H9 (cell line): ENCODE measurements at regions not wholly inside any gene's neighbourhood (a gene's known extent, or its start where the extent isn't known, plus 50 kb on each side); places are given as distances from the start of the nearest gene placed in this dataset.

Source experiments
- DNase-seq: peaks from one replicate; pipeline ENCODE4 v3.0.0-alpha.2; 2017
- H2AFZ ChIP-seq: one replicate; pipeline ENCODE4 v1.6.1; 2013; ENCODE audit warnings: mild to moderate bottlenecking, low read length, control low read depth, moderate library complexity
- H2AK5ac ChIP-seq: 2 replicates; pipeline ENCODE4 v1.6.1; 2013; ENCODE audit warnings: low read length, control low read depth, mixed read lengths; ENCODE audit not compliant: insufficient read length
- H2BK120ac ChIP-seq: one replicate; pipeline ENCODE4 v1.6.1; 2013; ENCODE audit warnings: low read depth, mild to moderate bottlenecking, low read length, control low read depth, inconsistent platforms; ENCODE audit not compliant: poor library complexity, severe bottlenecking
- H2BK12ac ChIP-seq: 2 replicates; pipeline ENCODE4 v1.6.1; 2013; ENCODE audit warnings: low read length, control low read depth, mixed read lengths, low read depth; ENCODE audit not compliant: insufficient read length
- H2BK15ac ChIP-seq: 2 replicates; pipeline ENCODE4 v1.6.1; 2013; ENCODE audit warnings: low read depth, low read length, control low read depth
- H2BK20ac ChIP-seq: one replicate; pipeline ENCODE4 v1.6.1; 2013; ENCODE audit warnings: low read depth, mild to moderate bottlenecking, low read length, control low read depth, inconsistent platforms; ENCODE audit not compliant: poor library complexity, severe bottlenecking
- H2BK5ac ChIP-seq: 2 replicates; pipeline ENCODE4 v1.6.1; 2013; ENCODE audit warnings: low read length, control low read depth, mixed read lengths; ENCODE audit not compliant: insufficient read length
- H3K14ac ChIP-seq: 2 replicates; pipeline ENCODE4 v1.6.1; 2013; ENCODE audit warnings: low read length, control low read depth; ENCODE audit not compliant: insufficient read depth
- H3K18ac ChIP-seq: 2 replicates; pipeline ENCODE4 v1.6.1; 2013; ENCODE audit warnings: low read depth, mild to moderate bottlenecking, mixed read lengths, low read length, control low read depth; ENCODE audit not compliant: insufficient read length
- H3K23ac ChIP-seq: 2 replicates; pipeline ENCODE4 v1.6.1; 2013; ENCODE audit warnings: low read length, control low read depth, mixed read lengths, low read depth; ENCODE audit not compliant: insufficient read length
- H3K23me2 ChIP-seq: 2 replicates; pipeline ENCODE4 v1.6.1; 2013; ENCODE audit warnings: low read depth, mild to moderate bottlenecking, mixed read lengths, low read length, control low read depth; ENCODE audit not compliant: insufficient read length, poor library complexity, severe bottlenecking
- H3K27ac ChIP-seq: 2 replicates; pipeline ENCODE4 v1.5.1; 2013; ENCODE audit warnings: low read length, control low read depth, mixed read lengths, low read depth; ENCODE audit not compliant: insufficient read length
- H3K27me3 ChIP-seq: 2 replicates; pipeline ENCODE4 v1.6.1; 2013; ENCODE audit warnings: low read length, control low read depth, inconsistent platforms; ENCODE audit not compliant: insufficient read depth
- H3K4ac ChIP-seq: 2 replicates; pipeline ENCODE4 v1.6.1; 2013; ENCODE audit warnings: low read depth, mild to moderate bottlenecking, control low read depth, inconsistent platforms, low read length, moderate library complexity
- H3K4me1 ChIP-seq: 2 replicates; pipeline ENCODE4 v1.6.1; 2013; ENCODE audit warnings: low read length, control low read depth, inconsistent platforms; ENCODE audit not compliant: insufficient read depth
- H3K4me2 ChIP-seq: 2 replicates; pipeline ENCODE4 v1.6.1; 2013; ENCODE audit warnings: low read length, control low read depth, mixed read lengths; ENCODE audit not compliant: insufficient read length, insufficient read depth
- H3K56ac ChIP-seq: 2 replicates; pipeline ENCODE4 v1.6.1; 2013; ENCODE audit warnings: low read depth, mild to moderate bottlenecking, mixed read lengths, low read length, control low read depth; ENCODE audit not compliant: insufficient read length
- H3K79me1 ChIP-seq: 2 replicates; pipeline ENCODE4 v1.6.1; 2013; ENCODE audit warnings: low read depth, mild to moderate bottlenecking, moderate library complexity, low read length, control low read depth, inconsistent platforms; ENCODE audit not compliant: insufficient read depth, poor library complexity, severe bottlenecking
- H3K79me2 ChIP-seq: 2 replicates; pipeline ENCODE4 v1.6.1; 2013; ENCODE audit warnings: low read length, control low read depth, inconsistent platforms; ENCODE audit not compliant: insufficient read depth
- H3K9ac ChIP-seq: 2 replicates; pipeline ENCODE4 v1.6.1; 2013; ENCODE audit warnings: low read length, control low read depth, mixed read lengths; ENCODE audit not compliant: insufficient read length; ENCODE audit errors: extremely low read depth
- H3K9me3 ChIP-seq: one replicate; pipeline ENCODE4 v1.6.1; 2013; ENCODE audit warnings: low read depth, low read length, inconsistent platforms; ENCODE audit not compliant: control insufficient read depth
- H3T11ph ChIP-seq: one replicate; pipeline ENCODE4 v1.6.1; 2013; ENCODE audit warnings: mild to moderate bottlenecking, low read length, control low read depth, inconsistent platforms
- H4K20me1 ChIP-seq: one replicate; pipeline ENCODE4 v1.6.1; 2013; ENCODE audit not compliant: control insufficient read depth, insufficient read length, insufficient read depth
- H4K5ac ChIP-seq: 2 replicates; pipeline ENCODE4 v1.6.1; 2013; ENCODE audit warnings: low read depth, mild to moderate bottlenecking, mixed read lengths, low read length, control low read depth; ENCODE audit not compliant: insufficient read length
- H4K8ac ChIP-seq: replicated peaks from 2 replicates; pipeline ENCODE4 v1.6.1; 2013; ENCODE audit warnings: low read length, control low read depth, mixed read lengths, low read depth; ENCODE audit not compliant: insufficient read length
- H4K91ac ChIP-seq: 2 replicates; pipeline ENCODE4 v1.6.1; 2013; ENCODE audit warnings: low read depth, mild to moderate bottlenecking, moderate library complexity, mixed read lengths, low read length, control low read depth; ENCODE audit not compliant: insufficient read length
- H3K27ac Mint-ChIP-seq, 3 experiments: 2 replicates in 2 of 3; 3 replicates in 1 of 3; pipeline ENCODE4 v1.8.0; 2020 to 2021; ENCODE audit warnings: mixed read lengths in 3 of 3, mild to moderate bottlenecking in 1 of 3, moderate library complexity in 1 of 3
- H3K27me3 Mint-ChIP-seq: 2 replicates; pipeline ENCODE4 v1.8.0; 2021; ENCODE audit warnings: low read depth, mild to moderate bottlenecking, moderate library complexity, mixed read lengths
- H3K36me3 Mint-ChIP-seq, 3 experiments: 2 replicates in 2 of 3; 3 replicates in 1 of 3; pipeline ENCODE4 v1.8.0; 2020 to 2021; ENCODE audit warnings: low read depth in 3 of 3, mixed read lengths in 3 of 3; ENCODE audit not compliant: insufficient read depth in 1 of 3
- H3K4me1 Mint-ChIP-seq, 2 experiments: 2 replicates each; pipeline ENCODE4 v1.8.0; 2020; ENCODE audit warnings: mixed read lengths in 2 of 2
- H3K4me3 Mint-ChIP-seq, 2 experiments: 2 replicates in 1 of 2; 3 replicates in 1 of 2; pipeline ENCODE4 v1.8.0; 2020 to 2021; ENCODE audit warnings: mild to moderate bottlenecking in 2 of 2, mixed read lengths in 2 of 2, moderate library complexity in 1 of 2
- H3K9me3 Mint-ChIP-seq, 2 experiments: 2 replicates in 1 of 2; 3 replicates in 1 of 2; pipeline ENCODE4 v1.8.0; 2020; ENCODE audit warnings: mild to moderate bottlenecking in 2 of 2, mixed read lengths in 2 of 2, moderate library complexity in 1 of 2
- WGBS: extraction: QIAGEN DNeasy Blood & Tissue Kit; methylation state at CpG from one replicate; pipeline ENCODE4 v1.1.7; 2013; ENCODE audit warnings: missing lambda C conversion rate, low lambda C conversion rate, mixed read lengths; ENCODE audit not compliant: insufficient read length; ENCODE audit errors: extremely low coverage; 5-methylcytosine and 5-hydroxymethylcytosine counted together
- TF ChIP-seq, protein P1 (sequence below): fragments of 200-600 bp; sonication (generic); conservative IDR thresholded peaks from 3 replicates; pipeline ENCODE4 v1.8.0; 2021; ENCODE audit warnings: antibody characterized with exemption, mild to moderate bottlenecking

- no peak overlapping the region for H2BK20ac ChIP-seq
- TF ChIP-seq, protein P1, sequence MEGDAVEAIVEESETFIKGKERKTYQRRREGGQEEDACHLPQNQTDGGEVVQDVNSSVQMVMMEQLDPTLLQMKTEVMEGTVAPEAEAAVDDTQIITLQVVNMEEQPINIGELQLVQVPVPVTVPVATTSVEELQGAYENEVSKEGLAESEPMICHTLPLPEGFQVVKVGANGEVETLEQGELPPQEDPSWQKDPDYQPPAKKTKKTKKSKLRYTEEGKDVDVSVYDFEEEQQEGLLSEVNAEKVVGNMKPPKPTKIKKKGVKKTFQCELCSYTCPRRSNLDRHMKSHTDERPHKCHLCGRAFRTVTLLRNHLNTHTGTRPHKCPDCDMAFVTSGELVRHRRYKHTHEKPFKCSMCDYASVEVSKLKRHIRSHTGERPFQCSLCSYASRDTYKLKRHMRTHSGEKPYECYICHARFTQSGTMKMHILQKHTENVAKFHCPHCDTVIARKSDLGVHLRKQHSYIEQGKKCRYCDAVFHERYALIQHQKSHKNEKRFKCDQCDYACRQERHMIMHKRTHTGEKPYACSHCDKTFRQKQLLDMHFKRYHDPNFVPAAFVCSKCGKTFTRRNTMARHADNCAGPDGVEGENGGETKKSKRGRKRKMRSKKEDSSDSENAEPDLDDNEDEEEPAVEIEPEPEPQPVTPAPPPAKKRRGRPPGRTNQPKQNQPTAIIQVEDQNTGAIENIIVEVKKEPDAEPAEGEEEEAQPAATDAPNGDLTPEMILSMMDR: no peak
- H3K79me2 ChIP-seq: no peaks in the 10 kb centered on the region
- no peaks in the 10 kb centered on the region for H3K9me3 ChIP-seq
- no peak overlapping the region for H3K23ac ChIP-seq
- H3K18ac ChIP-seq: no peak overlapping the region
- WGBS: no CpG with 5 or more reads among the region's 22 CpGs
- Mint-ChIP-seq H3K9me3 (no peaks in the 10 kb centered on the region; a peak in 1 of 5 replicates), H3K27me3 (peaks cover 11% of the 10 kb centered on the region), H3K4me1 (peaks cover 4 to 16% of the 10 kb centered on the region in 2 experiments), H3K36me3 (no peaks in the 10 kb centered on the region), H3K4me3 (no peak overlapping the region), H3K27ac (peak overlapping the region in 1 of 3 experiments; percentile 68; a peak in 1 of 7 replicates)
- no peak for DNase-seq
- H2BK15ac ChIP-seq: no peak overlapping the region
- H3K4ac ChIP-seq: no peak overlapping the region
- no peaks in the 10 kb centered on the region for H4K20me1 ChIP-seq
- H2AK5ac ChIP-seq: no peak overlapping the region
- H4K8ac ChIP-seq: no peak overlapping the region
- H3T11ph ChIP-seq: no peak overlapping the region
- no peak overlapping the region for H3K56ac ChIP-seq
- no peak overlapping the region for H4K91ac ChIP-seq
- no peaks in the 10 kb centered on the region for H3K79me1 ChIP-seq
- H3K27me3 ChIP-seq: no peaks in the 10 kb centered on the region
- H3K27ac ChIP-seq: no peak overlapping the region
- H2BK5ac ChIP-seq: no peak overlapping the region
- no peak overlapping the region for H3K9ac ChIP-seq
- H3K14ac ChIP-seq: no peak overlapping the region
- no peak overlapping the region for H2BK120ac ChIP-seq
- H2BK12ac ChIP-seq: no peak overlapping the region
- H4K5ac ChIP-seq: no peak overlapping the region
- no peak overlapping the region for H2AFZ ChIP-seq
- H3K4me1 ChIP-seq: no peaks in the 10 kb centered on the region; the same call in 1 of the 2 replicates
- H3K4me2 ChIP-seq: no peak overlapping the region
- no peaks in the 10 kb centered on the region for H3K23me2 ChIP-seq
Measured at GRCh38 chr20:62585461-62585970, 56.8 kb upstream of the SLCO4A1 start.
